HG02884 (cell line): ENCODE measurements at regions not wholly inside any gene's neighbourhood (a gene's known extent, or its start where the extent isn't known, plus 50 kb on each side); places are given as distances from the start of the nearest gene placed in this dataset.
"Not testable (repeated sequence)": the region's sequence is repeated elsewhere in the genome, so short reads cannot be mapped to it uniquely, and the experiment has no call there.

Experiments
- ATAC-seq: cut with Tn5 transposase; IDR thresholded peaks from one replicate; pipeline ENCODE4 v1.9.1; 2021; ENCODE audit warnings: mild to moderate bottlenecking, moderate library complexity; ENCODE audit not compliant: unreplicated experiment

DNA sequence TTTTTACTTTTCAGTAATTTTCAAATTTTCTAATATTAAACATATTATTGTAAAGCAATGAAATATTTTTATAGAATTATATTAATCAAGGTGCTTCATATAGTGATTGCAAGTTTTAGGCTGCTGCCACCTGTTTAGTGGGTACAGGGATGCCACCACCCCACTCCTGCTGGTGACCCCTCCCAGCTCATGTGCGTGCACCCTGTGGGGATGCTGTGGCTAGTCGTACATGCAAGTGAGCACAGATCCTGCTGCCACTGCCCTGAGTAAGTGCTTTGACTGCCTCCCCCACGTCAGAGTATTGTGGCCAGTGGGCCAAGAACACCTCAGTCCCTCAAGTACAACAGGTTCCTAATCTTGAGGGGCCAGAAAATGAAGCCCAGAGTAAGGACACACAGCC is 320.1 kb upstream of the DDI1 start:
- no peak for ATAC-seq

DNA sequence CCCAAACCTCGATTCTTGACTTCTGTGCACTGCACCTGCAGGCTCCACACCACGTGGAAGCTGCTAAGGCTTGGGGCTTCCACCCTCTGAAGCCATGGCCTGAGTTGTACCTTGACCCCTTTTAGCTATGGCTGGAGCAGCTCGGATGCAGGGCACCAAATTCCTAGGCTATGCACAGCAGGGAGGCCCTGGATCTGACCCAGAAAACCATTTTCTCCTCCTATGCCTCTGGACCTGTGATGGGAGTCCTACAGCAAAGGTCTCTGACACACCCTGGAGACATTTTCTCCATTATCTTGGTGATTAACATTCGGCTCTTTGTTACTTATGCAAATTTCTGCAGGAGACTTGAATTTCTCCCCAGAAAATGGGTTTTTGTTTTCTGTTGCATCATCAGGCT is 309.2 kb upstream of the DDI1 start:
- no peak for ATAC-seq

DNA sequence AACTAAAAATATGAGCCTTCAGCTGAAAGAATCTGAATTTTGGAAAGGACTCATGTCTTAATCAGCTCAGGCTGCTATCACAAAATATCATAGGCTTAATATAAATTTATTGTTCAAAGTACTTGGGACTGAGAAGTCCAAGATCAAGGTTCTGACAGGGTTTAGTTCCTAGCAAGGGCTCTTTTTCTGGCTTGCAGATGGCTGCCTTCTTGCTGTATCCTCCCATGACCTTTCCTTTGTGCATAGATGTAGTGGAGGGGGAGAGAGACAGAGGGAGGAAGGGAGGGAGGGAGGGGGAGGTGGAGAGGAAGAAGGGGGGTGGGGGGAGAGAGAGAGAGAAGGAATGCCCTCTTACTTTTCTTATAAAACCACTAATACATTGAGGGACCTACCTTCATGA is 306.8 kb upstream of the DDI1 start:
- no peak for ATAC-seq

GRCh38 chr11:103730131-103730940 is 306.1 kb upstream of the DDI1 start:
- ATAC-seq, result no peak

- no peak for ATAC-seq
These were observed 304.8 kb upstream of the DDI1 start for GRCh38 chr11:103731670-103732069.

DNA sequence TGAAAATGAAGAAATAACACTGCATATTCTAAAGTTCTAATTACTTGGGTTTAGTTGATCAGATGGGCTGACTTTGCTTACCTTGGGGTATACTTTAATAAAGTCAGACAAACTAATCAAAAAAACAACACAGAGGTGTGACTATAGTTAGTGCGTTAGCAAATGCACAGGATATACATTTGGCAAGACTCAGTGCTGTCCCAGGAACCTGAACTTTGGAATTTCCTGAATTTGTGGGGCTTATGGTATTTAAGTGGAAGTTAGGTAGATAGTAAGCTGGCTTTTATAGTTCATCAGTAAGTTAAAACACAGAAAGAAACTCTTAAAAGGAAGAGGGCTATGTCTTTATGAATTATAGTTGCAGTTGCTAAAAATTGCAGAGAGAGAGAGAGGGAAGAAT is 302.6 kb upstream of the DDI1 start:
- no peak for ATAC-seq

DNA sequence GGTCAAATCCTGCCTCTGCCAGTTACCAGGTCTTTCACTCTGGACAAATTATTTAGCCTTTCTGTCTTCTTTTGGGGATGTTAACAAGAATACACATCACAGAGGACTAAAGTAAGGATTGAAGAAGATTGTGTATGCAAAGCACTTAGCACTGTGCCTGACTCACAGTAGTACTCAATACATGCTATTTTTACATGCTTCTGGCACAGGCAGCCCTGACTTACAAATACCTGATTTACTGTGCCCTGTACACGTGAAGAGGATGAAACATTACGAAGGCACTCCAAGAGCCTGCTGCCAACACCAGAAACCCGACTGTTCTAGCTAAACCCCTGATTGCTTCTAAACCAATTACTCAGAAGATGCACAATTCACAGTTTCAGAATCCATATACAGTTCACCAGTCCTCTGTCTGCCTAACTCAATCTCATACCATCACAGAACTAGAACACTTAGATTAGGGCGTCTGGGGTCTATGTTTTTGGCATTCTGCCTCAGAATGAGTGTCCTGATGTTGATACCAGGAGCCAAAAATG is 300.9 kb upstream of the DDI1 start:
- ATAC-seq, result no peak

DNA sequence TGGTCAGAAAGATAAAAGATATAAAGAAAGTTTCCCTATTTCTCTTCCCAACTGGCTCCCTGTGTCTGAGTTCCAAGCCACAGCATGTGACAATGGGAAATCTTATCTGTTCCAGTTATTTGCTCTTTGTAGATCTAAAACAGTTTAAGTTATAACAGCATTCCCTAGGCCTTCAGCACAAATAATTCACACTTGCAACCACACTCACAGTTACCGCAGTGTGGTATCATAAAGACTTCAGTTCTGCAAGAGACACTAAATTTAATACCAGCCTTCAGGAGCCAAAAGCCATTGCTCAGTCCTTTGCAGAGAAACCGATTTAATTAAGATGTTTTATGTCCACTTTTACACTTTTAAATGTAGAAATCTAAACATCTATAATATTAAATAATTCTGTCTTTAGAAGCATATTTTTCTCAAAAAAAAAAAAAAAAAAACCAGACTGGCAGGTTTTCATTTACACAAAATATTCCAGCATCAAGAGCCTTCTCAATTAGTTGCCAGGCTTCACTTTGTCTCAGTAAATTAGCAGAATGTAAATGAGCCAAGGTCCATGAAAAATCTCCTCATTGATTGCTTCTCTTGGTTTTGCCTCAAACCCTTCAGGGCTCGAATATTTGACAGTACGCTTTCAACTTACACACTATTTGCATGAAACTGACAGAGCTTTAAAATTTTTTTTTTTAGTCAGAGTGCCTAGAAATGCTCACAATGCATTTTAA is 300.0 kb upstream of the DDI1 start:
- no peak for ATAC-seq

GRCh38 chr11:103737037-103737622 is 299.3 kb upstream of the DDI1 start:
- no peak for ATAC-seq

GRCh38 chr11:103737747-103738146 is 298.7 kb upstream of the DDI1 start:
- no peak for ATAC-seq

DNA sequence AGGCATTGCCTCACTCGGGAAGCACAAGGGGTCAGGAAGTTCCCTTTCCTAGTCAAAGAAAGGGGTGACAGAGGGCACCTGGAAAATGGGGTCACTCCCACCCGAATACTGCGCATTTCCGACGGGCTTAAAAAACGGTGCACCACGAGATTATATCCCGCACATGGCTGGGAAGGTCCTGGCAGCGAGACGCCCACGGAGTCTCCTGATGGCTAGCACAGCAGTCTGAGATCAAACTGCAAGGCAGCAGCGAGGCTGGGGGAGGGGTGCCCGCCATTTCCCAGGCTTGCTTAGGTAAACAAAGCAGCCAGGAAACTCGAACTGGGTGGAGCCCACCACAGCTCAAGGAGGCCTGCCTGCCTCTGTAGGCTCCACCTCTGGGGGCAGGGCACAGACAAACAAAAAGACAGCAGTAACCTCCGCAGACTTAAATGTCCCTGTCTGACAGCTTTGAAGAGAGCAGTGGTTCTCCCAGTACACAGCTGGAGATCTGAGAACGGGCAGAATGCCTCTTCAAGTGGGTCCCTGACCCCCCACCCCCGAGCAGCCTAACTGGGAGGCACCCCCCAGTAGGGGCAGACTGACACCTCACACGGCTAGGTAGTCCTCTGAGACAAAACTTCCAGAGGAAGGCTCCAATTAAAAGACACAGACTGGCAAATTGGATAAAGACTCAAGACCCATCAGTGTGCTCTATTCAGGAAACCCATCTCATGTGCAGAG is 297.2 kb upstream of the DDI1 start:
- not testable (repeated sequence) for ATAC-seq

DNA sequence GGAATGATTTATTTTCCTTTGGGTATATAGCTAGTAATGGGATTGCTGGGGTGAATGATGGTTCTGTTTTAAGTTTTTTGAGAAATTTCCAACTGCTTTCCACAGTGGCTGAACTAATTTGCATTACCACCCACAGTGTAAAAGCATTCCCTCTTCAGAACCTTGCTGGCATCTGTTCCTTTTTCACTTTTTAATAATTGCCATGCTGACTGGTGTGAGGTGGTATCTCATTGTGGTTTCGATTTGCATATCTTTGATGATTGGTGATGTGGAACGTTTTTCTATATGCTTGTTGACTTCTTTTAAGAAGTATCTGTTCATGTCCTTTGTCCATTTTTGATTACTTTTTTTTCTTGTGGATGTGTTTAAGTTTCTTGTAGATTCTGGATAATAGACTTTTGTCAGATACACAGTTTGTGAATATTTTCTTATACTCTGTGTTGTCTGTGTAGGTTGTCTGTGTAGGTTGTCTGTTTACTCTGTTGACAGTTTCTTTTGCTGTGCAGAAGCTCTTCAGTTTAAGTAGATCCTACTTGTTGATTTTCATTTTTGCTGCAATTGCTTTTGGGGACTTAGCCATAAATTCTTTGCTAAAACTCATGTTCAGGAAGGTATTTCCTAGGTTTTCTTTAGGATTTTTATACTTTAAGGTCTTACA is 291.8 kb upstream of the DDI1 start:
- ATAC-seq, result no peak

DNA sequence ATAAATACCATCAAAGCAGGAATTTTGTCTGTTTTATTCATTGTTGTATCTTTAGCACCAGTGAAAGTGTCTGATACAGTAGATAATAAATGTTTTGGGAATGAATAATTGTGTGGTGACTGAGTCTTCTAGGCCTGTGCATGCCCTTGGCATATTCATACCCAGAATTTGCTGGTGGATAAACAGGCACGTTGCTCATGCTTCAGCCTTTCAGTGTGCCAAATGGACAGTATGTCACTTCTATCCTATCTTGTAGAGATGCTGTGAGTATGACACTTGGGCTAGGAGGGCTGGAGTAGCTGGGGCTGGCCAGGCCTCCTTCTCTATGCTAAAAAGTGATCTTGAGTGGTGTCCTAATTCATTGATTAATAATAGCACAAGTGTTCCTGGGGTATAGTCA is 287.3 kb upstream of the DDI1 start:
- ATAC-seq, result no peak

- ATAC-seq, result no peak
These were observed 267.6 kb upstream of the DDI1 start for GRCh38 chr11:103768816-103769215.

DNA sequence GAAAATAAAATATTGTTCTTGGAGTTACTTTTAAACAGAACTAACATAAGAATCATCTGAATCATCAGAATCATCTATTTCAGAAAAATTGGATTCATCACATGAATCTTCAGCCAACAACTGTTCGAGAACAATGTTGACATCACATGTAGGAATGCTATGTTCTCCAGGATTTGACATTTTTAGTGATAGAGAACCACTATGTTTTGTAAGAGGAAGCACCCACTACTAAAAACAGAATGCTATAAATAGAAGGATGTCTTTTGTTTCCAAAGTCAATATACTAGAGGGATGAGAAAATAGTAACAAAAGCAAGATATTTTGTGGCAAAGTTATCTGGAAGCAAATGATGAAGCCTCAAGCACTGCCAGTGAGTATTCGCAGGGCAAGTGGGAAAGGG is 263.4 kb upstream of the DDI1 start:
- ATAC-seq, result no peak

- ATAC-seq, result no peak
These were observed 262.9 kb upstream of the DDI1 start for GRCh38 chr11:103773537-103773936.

DNA sequence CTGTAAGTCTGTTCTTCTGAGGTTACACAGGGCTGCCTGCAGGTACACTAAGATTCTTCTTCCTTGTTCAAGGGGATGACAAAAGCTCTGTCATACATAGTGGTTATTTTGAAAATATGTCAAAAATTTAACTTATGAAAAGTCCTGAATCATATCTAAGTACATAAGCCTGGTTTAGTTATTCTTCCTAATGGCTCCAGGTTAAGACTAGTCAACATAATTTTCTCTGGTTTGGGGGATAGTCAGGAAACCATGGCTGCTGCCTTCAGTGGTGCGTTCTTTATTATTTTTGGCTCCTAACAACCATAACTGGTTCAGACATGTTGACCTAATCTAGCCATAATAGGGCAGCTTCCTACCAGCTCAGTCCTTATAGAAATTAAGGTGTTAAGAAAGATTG is 257.4 kb upstream of the DDI1 start:
- no peak for ATAC-seq

DNA sequence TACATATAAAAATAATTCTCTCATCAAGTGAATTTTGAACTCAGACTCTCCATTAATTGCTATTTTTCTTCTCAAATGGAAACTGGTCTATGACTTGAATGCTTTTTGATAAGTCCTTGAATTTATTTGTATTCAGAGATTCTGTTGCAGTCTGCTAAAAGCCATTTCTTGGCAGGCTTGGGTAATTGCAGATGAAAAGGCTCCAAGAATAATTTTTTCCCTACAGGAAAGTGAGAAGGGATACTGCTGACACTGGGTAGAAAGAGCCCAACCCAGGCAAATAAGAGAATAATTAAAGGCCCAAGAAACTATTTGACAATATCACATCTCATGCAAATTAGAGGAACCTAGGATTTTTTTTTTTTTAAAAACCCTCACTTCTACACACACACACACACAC is 246.5 kb upstream of the DDI1 start:
- no peak for ATAC-seq

- no peak for ATAC-seq
These were observed 243.4 kb upstream of the DDI1 start for GRCh38 chr11:103792981-103793468.

DNA sequence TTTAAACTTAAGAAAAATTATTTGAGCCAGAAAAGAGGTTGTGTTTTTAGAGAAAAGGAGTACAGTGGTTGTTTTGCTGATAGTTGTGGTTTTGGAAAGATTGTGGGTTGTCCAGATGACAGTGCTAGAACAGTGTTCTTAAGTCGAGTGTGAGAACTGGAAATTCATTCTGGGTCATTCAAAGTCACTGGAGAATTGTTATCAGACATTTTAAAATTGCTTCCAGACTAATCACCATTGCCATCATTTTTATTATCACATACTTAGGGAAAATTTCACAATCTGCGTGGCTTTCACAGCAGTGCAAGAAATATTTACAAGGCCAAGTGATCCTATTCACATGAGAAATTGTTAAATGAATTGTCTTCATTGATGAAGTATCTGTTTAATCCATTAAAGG is 242.2 kb upstream of the DDI1 start:
- no peak for ATAC-seq

GRCh38 chr11:103798026-103798425 is 238.4 kb upstream of the DDI1 start:
- ATAC-seq, result no peak
